ENCODE measurements at regions not wholly inside any gene's neighbourhood (a gene's known extent, or its start where the extent isn't known, plus 50 kb on each side); places are given as distances from the start of the nearest gene placed in this dataset.

GRCh38 chr21:36249576-36250422 lies 70.2 kb upstream of the MORC3 start:
- no peak overlapping the region for H2AFZ ChIP-seq (ENCODE audit: low read length)
- no peaks in the 10 kb centered on the region for H3F3A ChIP-seq (ENCODE audit: low read depth)
- H3K27me3 ChIP-seq (ENCODE audit: insufficient read depth, low read length, poor library complexity, severe bottlenecking), result no peaks in the 10 kb centered on the region
- peak overlapping the region; percentile 6 for H3K4me2 ChIP-seq (ENCODE audit: low read depth, low read length, poor library complexity, severe bottlenecking)
- H3K4me3 ChIP-seq (ENCODE audit: low read length, poor library complexity, severe bottlenecking), result no peak overlapping the region
- peaks cover 47% of the 10 kb centered on the region; the same call in 1 of the 2 replicates for H3K36me3 ChIP-seq (ENCODE audit: insufficient read depth, low read length)
- TF ChIP-seq CTCF (conservative IDR thresholded peaks at IDR 0.05; ENCODE audit: low read length) (no peak), EZH2phosphoT487 (IDR thresholded peaks at IDR 0.05; ENCODE audit: borderline replicate concordance) (no peak)
- H3K9ac ChIP-seq (ENCODE audit: low read depth, low read length, poor library complexity, severe bottlenecking), result no peak overlapping the region
- no peaks in the 10 kb centered on the region for H4K20me1 ChIP-seq (ENCODE audit: insufficient read depth, low read length, poor library complexity, severe bottlenecking)
- H3K4me1 ChIP-seq (ENCODE audit: insufficient read depth, low read length, poor library complexity, severe bottlenecking), result peaks cover 20% of the 10 kb centered on the region
- H3K9me2 ChIP-seq (replicated peaks; ENCODE audit: low read depth, low read length), result no peaks in the 10 kb centered on the region
- H3K9me3 ChIP-seq (ENCODE audit: insufficient read depth, low read depth, low read length), result no peaks in the 10 kb centered on the region
- no peaks in the 10 kb centered on the region for H3K79me2 ChIP-seq (ENCODE audit: insufficient read depth, low read length)

GRCh38 chr21:36250423-36251075 lies 69.4 kb upstream of the MORC3 start:
- H3K36me3 ChIP-seq (ENCODE audit: insufficient read depth, low read length), result peaks cover 41% of the 10 kb centered on the region; the same call in 1 of the 2 replicates
- no peak overlapping the region for H3K4me3 ChIP-seq (ENCODE audit: low read length, poor library complexity, severe bottlenecking)
- H3K4me1 ChIP-seq (ENCODE audit: insufficient read depth, low read length, poor library complexity, severe bottlenecking), result peaks cover 21% of the 10 kb centered on the region
- no peaks in the 10 kb centered on the region for H3K79me2 ChIP-seq (ENCODE audit: insufficient read depth, low read length)
- H3K9ac ChIP-seq (ENCODE audit: low read depth, low read length, poor library complexity, severe bottlenecking), result no peak overlapping the region
- H3K9me3 ChIP-seq (ENCODE audit: insufficient read depth, low read depth, low read length), result no peaks in the 10 kb centered on the region
- H3K9me2 ChIP-seq (replicated peaks; ENCODE audit: low read depth, low read length), result no peaks in the 10 kb centered on the region
- H3F3A ChIP-seq (ENCODE audit: low read depth), result no peaks in the 10 kb centered on the region
- H3K4me2 ChIP-seq (ENCODE audit: low read depth, low read length, poor library complexity, severe bottlenecking), result no peak overlapping the region
- H4K20me1 ChIP-seq (ENCODE audit: insufficient read depth, low read length, poor library complexity, severe bottlenecking), result no peaks in the 10 kb centered on the region
- no peak overlapping the region for H2AFZ ChIP-seq (ENCODE audit: low read length)
- TF ChIP-seq CTCF (conservative IDR thresholded peaks at IDR 0.05; ENCODE audit: low read length) (no peak), EZH2phosphoT487 (IDR thresholded peaks at IDR 0.05; ENCODE audit: borderline replicate concordance) (no peak)
- H3K27me3 ChIP-seq (ENCODE audit: insufficient read depth, low read length, poor library complexity, severe bottlenecking), result no peaks in the 10 kb centered on the region

DNA sequence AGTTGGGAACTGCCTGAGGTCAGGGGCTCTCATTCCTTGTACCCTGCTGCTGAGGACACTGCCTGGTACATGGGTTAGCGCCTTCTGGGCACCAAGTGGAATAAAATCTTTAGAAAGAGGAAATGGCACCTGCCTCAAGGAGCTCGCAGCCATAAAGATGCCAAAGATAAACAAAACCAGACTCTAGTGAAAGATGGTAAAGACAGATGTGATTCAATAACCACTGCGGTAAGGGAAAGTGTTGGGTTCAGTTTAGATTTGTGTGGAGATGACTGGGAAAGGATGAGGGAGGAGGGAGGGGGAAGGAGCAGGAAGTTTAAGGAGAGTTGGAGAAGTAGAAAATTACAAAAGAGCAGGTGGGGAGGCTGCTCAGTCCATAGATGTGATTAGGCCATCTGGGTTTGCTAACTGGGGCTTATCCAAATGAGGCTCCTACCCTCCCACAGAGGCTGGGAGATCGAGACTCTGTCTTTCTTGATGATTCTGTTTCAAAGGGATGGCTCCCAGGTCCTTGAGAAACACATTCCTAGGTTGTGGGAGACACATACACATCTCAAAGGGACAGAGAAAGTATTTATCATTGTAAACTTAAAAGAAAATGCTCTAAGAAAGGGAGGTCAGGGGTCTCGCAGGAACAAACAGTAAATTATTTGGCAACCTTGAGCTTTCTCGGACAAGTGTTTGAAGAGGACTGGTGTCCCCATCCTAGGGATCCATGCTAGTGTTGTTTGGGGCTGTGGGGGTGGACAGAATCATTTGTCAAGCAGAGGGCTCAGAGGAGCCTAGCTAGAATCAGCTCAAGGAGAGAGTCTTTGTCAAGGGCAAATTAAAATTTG lies 65.7 kb upstream of the MORC3 start:
- H4K20me1 ChIP-seq (ENCODE audit: insufficient read depth, low read length, poor library complexity, severe bottlenecking), result no peaks in the 10 kb centered on the region
- H3K9ac ChIP-seq (ENCODE audit: low read depth, low read length, poor library complexity, severe bottlenecking), result no peak overlapping the region
- H3F3A ChIP-seq (ENCODE audit: low read depth), result no peaks in the 10 kb centered on the region
- H3K79me2 ChIP-seq (ENCODE audit: insufficient read depth, low read length), result no peaks in the 10 kb centered on the region
- no peak overlapping the region for H2AFZ ChIP-seq (ENCODE audit: low read length)
- H3K4me1 ChIP-seq (ENCODE audit: insufficient read depth, low read length, poor library complexity, severe bottlenecking), result peaks cover 21% of the 10 kb centered on the region
- H3K36me3 ChIP-seq (ENCODE audit: insufficient read depth, low read length), result peaks cover 11% of the 10 kb centered on the region; the same call in 1 of the 2 replicates
- TF ChIP-seq EZH2phosphoT487 (IDR thresholded peaks at IDR 0.05; ENCODE audit: borderline replicate concordance) (no peak), CTCF (conservative IDR thresholded peaks at IDR 0.05; ENCODE audit: low read length) (no peak)
- H3K4me2 ChIP-seq (ENCODE audit: low read depth, low read length, poor library complexity, severe bottlenecking), result no peak overlapping the region
- H3K9me2 ChIP-seq (replicated peaks; ENCODE audit: low read depth, low read length), result no peaks in the 10 kb centered on the region
- H3K4me3 ChIP-seq (ENCODE audit: low read length, poor library complexity, severe bottlenecking), result no peak overlapping the region
- H3K27me3 ChIP-seq (ENCODE audit: insufficient read depth, low read length, poor library complexity, severe bottlenecking), result no peaks in the 10 kb centered on the region
- no peaks in the 10 kb centered on the region for H3K9me3 ChIP-seq (ENCODE audit: insufficient read depth, low read depth, low read length)
